NCI-H1105 treated with DMSO at 0.1 percent for 48 hours (cell line): ENCODE measurements at regions not wholly inside any gene's neighbourhood (a gene's known extent, or its start where the extent isn't known, plus 50 kb on each side); places are given as distances from the start of the nearest gene placed in this dataset.
A peak's percentile ranks its signal among the peaks of the same experiment; 100 is the strongest.
"Not testable (repeated sequence)": the region's sequence is repeated elsewhere in the genome, so short reads cannot be mapped to it uniquely, and the experiment has no call there.

ENCODE experiments used
- DNase-seq: peaks from one replicate; lab custom pipeline; 2025; lab: John Stamatoyannopoulos, UW

DNA sequence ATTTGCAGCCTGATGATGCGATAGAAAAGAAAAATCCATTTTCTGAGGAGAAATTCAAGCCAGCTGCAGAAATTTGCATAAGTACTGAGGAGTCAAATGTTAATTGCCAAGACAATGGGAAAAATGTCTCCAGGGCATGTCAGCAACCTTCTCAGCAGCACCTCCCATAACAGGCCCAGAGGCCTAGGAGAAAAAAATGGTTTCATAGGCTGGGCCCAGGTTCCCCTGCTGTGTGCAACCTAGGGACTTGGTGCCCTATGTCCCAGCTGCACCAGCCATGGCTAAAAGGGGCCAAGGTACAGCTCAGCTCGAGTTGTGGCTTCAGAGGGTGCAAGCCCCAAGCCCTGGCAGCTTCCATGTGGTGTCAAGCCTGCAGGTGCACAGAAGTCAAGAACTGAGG lies 144.8 kb upstream of the PRKD1 start:
- DNase-seq, result not testable (repeated sequence)

DNA sequence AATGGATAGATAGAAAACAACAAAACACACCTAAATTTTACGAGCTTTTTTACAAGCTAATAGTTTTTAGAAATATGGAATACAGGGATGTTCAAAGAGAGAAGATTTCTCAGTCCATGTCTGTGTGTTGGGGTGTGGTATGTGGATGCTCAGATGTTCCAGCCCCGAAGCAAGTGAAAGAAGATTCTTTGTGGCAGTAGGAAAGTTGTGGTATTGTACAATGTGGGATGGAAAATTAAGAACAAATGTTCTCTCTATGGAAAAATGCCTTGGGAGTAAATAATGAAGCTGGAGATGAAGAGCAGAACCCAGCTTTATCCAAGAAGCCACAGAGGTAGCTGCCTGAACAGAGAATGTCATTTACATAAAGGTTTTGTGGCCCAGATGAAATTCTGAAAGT lies 150.3 kb upstream of the PRKD1 start:
- DNase-seq, result no peak

DNA sequence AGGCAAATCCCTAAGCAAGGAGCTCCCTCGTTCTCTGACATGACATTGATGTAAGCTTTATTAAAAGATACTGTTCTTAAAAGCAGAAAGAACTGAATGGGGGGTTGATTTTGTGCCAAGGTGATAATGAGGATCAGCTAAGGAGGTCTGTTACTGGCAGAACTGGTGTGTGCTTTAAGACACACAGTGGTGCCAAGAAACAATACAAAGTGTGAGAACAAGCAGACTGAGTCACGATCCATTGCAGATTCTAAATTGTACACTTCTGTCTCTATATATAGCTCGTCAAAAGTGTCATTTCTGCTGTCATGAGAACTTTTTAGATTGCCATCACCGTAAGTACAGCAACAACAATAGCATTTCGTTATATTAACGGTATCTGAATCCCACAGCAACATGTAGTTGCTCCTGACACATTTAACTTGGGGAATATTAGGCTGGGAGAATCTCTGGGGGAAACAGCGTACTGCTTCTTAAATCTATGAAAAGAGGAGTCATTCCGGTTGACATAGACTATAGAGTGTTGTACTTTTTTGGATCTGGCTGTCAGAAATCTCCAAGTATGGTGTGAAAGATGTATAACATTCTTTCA lies 151.3 kb upstream of the PRKD1 start:
- no peak for DNase-seq

DNA sequence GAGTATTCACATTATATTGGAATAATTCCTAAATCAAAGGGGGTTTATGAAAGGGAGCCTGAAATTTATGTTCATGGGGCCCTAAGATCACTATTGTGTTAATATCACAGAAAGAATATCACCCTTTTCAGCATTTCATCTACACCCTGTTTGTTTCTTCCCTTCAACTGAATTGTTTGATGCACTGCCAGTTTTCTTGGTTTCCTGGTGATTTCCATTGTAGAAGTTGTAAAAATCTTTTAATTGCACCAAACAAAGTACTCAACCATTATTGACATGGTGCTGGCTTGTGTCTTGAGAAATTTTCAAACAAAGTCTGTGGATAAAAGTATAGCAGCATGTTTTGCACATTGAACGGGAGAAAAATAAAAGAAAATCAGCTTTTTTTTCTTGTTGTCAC lies 154.8 kb upstream of the PRKD1 start:
- DNase-seq, result no peak

DNA sequence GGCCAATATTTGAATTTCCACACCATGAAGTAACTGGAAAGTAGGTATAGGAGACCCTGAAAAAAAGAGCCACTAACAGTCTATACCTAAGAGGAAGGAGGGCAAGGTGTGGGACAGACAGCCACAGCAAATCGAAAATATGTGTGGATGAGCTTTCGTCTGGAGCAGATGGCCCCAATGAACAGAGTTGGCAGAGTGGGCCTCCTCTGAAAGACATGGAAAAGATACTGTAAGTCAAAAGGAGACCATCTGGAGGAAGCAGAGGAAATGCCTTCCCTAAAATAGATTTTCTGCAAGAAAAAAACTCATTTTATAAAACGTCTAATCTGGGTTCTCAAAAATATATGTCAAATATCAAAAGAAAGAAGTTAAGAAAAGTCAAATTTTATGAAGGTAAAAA lies 157.2 kb upstream of the PRKD1 start:
- no peak for DNase-seq

DNA sequence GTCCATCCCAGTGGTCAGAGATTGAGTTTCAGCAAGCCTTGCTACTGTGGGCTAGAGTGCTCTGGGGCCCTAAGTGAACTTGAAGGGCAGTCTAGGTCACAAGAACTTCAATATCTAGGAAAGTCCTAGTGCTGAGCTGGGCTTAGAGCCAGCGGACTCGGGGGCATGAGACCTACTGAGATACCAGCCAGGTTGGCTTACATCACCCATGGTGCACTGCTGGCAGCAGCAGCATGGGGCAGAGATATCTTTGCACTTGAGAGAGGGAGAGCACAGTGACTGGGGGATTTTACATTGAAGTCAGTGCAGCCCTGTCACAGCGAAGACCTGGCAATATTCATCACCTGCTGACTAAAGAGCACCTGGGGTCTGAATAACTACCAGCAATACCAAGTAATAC lies 158.3 kb upstream of the PRKD1 start:
- no peak for DNase-seq

DNA sequence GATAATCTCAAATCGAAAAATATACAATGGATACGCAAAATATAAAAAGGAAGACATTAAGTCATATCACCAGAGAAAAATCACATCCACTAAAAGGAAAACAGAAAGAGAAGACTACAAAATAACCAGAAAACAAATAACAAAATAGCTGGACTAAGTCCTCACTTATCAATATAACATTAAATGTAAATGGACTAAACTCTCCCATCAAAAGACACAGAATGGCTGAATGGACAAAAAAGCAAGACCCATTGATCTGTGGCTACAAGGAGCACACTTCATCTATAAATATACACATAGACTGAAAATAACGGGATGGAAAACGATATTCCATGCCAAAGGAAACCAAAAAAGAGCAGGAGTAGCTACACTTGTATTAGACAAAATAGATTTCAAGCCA lies 161.0 kb upstream of the PRKD1 start:
- DNase-seq, result no peak

DNA sequence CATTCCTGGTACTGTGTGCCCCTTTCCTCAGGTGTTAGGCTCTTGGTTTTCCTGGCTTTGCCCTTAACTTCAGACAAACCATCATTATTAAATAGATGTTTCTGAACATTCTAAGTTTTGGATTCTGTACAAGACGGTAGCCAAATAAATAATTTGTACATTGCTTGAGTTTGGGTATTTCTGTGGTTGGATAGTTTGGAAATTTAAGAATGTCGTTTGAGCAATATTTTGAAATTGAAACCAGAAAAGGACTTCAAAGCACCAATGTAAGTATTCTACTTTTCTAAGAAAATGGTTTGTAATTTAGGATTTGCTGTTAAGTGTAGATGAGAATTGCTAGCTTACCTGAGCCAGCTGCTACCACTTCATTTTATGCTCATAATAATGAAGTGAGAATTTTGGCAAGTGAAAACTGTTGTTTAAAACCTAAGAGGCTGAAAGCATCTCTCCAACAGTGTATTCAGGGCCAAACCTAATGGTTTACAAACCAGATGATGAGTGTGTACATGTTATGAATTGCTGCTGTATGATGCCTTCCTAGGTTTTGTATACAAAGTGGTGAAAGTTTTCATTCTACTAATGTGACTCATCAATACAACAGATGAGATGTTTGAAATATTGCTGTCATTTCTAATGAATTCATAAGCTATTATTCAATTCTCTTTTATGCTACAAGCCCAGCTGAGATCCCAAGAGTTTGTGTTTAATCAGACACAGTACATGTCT lies 181.5 kb upstream of the PRKD1 start:
- DNase-seq, result peak; percentile 82

DNA sequence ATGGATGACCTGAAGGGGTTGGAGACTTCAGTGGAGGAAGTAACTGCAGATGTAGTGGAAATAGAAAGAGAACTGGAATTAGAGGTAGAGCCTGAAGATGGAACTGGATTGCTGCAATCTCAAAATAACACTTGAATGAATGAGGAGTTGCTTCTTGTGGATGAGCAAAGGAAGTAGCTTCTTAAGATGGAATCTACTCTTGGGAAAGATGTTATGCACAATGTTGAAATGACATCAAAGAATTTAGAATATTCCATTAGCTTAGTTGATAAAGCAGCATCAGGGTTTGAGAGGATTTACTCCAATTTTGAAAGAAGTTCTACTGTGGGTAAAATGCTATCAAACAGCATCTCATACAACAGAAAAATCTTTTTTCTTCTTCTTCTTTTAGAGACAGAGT lies 186.4 kb upstream of the PRKD1 start:
- no peak for DNase-seq

DNA sequence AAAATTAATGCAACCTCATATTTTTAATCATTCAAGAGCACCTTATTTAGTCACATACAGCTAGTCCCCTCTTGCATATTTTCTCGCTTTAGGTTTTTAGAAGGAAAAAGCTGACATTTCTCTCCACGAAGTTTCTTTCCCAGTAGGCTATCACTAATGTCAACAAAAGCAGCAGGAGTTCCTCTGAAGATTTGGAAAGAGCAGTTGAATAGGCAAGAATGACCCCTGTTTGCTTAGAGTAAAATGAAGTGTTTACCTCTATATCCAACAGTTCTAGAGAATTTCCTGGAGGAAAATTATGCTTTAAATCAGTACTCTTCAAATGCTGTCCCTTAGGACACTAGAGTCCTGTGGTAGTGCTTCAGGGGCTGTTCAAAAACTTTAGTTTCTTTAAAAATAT lies 188.1 kb upstream of the PRKD1 start:
- DNase-seq, result no peak

DNA sequence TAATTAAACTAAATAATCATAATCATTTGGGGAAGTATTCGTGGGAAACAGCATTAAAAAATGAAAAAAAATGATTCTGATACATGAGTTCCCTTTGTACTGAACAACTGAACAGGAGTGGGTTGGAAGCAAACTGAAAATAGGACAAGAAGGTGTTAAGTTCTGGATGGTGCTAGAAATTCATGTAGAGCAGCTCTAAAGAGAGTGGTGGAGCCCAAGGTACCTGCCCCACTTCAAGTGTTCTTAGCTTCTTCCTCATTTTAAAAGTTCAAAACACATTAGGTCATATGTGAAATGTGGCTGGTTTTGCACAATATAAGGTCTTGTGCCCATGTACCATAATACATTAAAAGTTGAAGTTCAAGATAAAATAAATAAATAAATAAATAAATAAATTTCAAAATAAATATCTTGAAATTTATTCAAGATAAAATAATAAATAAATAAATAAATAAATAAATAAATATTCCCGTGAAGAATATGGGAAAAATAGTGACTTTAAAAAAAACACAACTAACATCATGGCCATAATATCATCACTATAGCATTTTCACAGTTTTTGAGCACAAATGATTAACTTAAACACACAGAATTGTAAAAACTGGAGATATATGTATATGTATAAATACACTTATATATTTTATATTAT lies 191.5 kb upstream of the PRKD1 start:
- no peak for DNase-seq

DNA sequence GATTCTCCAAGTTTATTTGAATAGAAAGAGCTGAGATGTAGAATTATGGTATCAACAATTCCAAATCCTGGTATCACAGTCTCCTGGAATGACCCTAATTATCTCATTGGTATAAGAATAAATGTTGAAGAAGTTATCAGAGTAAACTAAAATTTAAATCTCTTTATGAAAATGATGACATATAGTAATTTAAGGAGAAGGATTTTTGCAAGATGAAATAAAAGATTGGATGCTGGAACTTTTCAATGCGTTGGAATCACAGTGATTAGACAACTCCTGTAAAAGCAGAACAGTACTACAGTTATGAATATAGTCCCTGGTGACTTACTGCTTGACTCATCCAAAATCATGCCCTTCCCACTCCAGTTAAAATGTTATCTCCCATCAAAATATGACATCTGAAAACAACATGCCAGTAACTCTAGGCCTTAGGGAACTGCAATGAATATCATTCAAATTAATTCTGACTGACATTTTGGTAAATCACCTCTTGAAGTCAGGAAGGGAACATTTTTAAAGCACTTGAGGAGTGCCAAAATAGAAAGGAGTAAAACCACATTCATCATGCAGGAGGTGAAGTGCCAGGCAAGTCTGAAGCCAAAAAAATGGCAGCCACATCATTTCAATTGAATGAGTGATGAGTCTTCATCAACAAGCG lies 197.8 kb upstream of the PRKD1 start:
- DNase-seq, result peak; percentile 13

DNA sequence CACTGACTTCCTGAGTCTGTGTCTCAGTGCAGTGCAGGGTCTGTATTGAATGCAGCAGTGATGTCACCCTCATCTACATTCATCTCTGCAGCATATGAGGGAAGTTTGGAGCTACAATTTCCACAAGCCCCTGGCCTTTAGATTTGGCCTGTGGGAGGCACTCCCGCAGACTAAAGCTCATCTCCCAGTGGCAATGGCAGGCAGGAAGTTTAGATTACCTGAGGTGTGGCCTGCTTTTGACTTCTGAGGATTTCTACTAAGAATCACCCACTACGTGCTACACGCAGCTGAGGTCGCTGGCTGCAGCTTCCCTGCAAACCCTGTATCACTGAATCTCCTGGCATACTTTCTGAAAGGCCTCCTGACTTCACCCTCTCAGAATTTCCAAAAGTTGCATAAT lies 202.2 kb upstream of the PRKD1 start:
- no peak for DNase-seq

DNA sequence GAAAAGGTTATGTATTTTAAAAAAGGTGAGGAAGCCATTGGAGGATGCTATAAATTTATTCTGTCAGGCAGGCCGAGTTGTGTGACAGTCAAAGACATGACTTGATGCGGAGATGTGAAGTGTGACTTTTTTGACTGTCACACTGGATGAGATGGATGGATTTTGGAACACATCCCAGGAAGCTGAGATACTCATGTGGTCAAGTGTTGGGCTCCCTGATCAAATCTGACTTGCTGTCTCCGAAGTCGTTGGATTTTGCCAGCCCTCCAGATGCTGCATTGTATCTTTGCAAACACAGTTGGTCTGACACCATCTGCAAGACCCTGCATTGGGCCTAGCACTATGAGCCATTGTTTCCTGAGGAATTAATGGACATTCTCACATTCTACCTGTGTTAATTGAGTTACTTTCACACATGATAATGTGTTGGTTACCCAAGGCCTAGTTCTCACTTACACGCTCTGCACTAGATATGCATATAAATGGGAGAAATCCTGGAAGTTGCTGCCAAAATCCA lies 204.0 kb upstream of the PRKD1 start:
- peak; percentile 72 for DNase-seq

DNA sequence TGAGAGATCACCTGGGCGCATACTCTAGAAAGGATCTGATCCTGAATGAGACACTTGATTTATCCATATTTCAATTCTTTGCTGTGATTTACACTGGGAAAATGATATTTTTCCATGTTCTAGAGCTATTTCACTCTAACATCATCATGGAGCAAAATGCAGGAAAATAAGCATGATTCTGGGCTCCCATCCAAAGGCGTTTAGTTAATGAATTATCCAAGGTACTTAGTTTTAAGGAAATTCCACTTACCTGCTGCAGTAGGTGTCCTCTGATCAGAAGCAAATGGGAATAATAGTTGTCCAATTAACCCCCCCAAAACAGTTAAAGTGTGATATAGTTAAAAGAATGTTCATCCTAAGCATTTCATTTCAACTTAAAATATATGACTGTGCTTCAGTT lies 204.5 kb upstream of the PRKD1 start:
- peak; percentile 70 for DNase-seq

DNA sequence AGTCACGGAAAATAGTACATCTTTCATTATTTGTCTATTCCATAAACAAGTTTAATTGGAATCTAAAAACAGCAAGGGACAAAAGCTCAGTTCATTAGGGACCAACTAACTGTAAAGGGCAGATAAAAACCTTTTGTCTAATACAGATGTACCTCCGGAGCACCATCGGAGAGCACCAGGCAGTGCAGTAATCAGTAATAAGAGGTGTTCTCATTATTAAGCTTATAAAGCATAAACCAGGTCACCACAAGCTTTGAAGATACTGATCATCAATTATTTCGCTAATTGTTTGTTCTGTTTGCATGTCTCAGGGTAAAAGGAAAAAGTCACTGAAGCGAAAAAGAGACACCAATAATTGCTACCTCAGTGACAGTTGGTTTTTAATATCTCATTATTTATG lies 207.3 kb upstream of the PRKD1 start:
- peak; percentile 46 for DNase-seq

DNA sequence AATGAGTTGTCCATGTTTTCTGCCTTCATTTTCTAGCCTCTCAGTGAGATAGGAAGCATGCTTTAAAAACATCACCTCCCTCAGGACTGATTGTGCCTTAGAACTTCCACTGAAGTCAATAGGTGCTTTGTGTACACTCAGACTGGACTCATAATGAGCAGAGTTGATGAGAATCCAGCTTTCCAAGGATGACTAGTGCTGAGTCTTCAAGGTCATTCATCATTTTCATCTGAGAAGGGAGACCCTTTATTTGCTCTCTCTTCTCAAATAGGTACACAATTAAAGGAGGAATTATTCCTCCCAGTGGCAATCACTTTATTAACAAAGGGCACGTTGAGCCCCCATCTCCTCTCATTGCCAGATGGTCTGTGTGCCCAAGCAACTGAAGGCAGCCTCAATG lies 210.9 kb upstream of the PRKD1 start:
- DNase-seq, result no peak

DNA sequence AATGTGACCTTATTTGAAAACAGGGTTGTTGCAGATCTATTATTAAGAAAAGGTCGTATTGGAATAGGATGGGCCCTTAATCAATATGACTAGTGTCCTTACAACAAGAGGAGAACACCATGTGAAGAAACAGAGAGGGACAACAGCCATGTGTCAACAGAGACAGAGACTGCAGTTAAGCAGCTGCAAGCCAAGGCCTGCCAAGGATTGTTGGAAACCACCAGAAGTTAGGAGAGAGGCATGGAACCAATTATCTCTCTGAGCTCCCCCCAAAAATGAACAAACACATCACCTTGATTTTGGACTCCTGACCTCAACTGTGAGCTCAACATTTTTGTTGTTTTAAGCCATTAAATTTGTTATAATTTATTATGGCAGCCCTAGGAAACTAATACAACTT lies 214.6 kb upstream of the PRKD1 start:
- no peak for DNase-seq

DNA sequence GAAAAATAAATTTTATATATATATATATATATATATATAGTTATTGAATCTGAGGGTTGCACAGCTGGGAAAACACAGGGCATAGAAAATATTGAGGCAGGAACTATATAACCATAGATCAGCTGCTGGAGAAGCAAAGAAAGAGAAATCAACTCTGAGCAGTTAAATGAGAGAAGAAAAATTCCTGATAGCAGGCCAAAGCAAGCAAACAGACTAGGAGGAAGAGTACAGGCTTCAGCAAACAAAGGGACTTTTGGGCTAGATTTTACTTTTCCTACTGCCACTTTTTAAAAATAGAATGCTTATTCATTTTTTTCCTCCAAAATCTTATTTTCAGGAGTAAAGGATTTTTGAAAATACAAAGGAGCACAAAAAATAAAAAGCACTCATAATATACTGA lies 216.0 kb upstream of the PRKD1 start:
- DNase-seq, result no peak

DNA sequence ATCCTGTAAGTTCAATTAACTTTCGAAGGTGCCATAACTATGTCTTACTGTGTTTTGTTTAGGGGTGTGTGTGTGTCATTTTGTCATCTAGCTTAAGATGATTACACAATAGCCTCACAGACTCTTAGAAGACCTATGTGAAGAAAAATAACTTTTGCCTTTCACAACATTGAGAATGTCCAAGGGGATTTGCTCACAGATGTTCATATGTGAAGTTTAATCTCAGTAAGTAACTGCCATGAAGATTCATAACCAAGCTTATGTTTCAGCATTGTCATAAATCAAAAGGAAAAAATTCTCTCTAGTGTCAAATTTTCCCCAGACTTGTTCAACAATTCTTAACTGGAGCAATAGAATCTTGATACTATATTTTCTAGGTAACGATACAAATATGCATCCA lies 226.1 kb upstream of the PRKD1 start:
- DNase-seq, result no peak

DNA sequence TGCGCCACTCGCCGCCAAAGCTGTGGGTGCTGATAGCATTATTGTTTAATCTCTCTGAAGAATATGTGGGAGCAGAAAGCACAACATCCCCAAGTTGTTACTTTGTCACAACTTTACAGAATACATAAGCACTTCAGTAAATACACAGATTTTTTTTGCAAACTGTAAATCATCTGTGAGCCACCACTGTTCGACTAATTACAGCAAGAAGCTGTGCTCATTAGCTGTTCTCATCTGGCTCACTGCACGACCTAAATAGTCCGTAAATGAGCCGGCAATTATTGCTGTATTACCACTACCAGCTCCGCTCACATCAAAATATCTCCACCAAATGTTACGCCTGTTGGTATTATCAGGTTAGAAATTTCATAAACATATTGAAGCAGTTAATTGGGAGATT lies 228.9 kb upstream of the PRKD1 start:
- no peak for DNase-seq

DNA sequence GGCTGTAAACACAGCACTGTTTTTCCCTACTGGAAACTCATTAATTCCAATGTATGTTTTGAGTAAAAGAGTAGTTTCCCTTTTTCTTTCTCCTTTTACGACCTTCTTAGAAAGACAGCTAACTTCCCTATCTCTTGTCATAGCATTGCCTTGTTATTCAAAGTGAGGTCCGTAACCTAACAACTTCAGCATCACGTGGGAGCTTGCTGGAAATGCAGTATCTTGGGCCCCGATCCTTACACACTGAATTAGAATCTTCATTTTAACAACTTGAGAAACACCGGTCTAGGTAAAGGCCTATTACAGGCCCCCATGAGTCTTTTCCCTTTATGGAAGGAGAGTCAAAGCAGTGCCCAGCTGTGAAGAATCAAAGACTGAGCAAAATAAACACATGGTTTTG lies 230.7 kb upstream of the PRKD1 start:
- no peak for DNase-seq

DNA sequence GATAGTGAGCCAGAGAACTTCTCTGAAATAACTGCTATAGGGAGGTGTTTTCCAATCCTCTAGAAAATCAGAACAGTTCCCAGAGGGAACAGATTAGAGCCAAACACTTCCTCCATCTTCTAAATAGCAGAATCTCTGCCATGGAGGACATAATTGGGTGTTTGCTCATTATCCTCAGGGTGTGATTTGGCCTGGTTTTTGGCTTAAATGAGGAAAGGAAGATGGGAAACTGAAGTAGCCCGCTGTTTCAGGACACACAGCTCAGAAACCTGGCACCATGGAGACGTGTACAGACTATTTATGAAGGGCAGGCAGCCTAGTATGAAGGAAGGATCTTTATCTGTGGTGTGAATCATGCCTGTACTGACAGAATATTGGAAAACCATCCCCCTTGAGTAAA lies 231.7 kb upstream of the PRKD1 start:
- DNase-seq, result no peak
